Adrenal gland (tissue), 9 donors: ENCODE measurements at regions not wholly inside any gene's neighbourhood (a gene's known extent, or its start where the extent isn't known, plus 50 kb on each side); places are given as distances from the start of the nearest gene placed in this dataset.

ENCODE experiments used
- DNase-seq, 7 donors: peaks; one replicate each; pipeline ENCODE4 v3.0.0-alpha.2; 2019 to 2020
- H3K27ac ChIP-seq, 5 donors: fragments of 200-600 bp; sonication (generic) in 4 of 5; 1 replicate in 3 of 5; 2 replicates in 2 of 5; pipeline versions ENCODE4 v1.5.1 to v1.8.0; 2016 to 2020; ENCODE audit warnings: mild to moderate bottlenecking in 1 of 5
- H3K27me3 ChIP-seq: fragments of 200-600 bp; 2 replicates; pipeline ENCODE4 v1.8.0; 2021
- H3K36me3 ChIP-seq, 2 donors: fragments of 200-600 bp; replicated peaks in 1 of 2; 1 replicate in 1 of 2; 2 replicates in 1 of 2; pipeline versions ENCODE4 v1.5.1 to v1.8.0; 2018 to 2022
- H3K4me1 ChIP-seq, 2 donors: fragments of 200-600 bp; replicated peaks in 1 of 2; 1 replicate in 1 of 2; 2 replicates in 1 of 2; pipeline versions ENCODE4 v1.5.1 to v1.8.0; 2018 to 2021
- H3K4me3 ChIP-seq, 4 donors: fragments of 200-600 bp; sonication (generic) in 3 of 4; one replicate each; pipeline ENCODE4 v1.5.1; 2016 to 2018
- H3K9me3 ChIP-seq, 3 donors: fragments of 200-600 bp; sonication (generic) in 1 of 3; replicated peaks in 1 of 3; 1 replicate in 2 of 3; 2 replicates in 1 of 3; pipeline versions ENCODE4 v1.5.1 to v1.8.0; 2016 to 2021
- POLR2A ChIP-seq, 2 donors: fragments of 450-650 bp; IDR thresholded peaks; one replicate each; pipeline ENCODE4 v1.6.1; 2017; ENCODE audit warnings: antibody characterized with exemption in 2 of 2, mild to moderate bottlenecking in 2 of 2, moderate library complexity in 1 of 2
- WGBS, 4 donors: extraction: QIAGEN DNeasy Blood & Tissue Kit in 2 of 4; methylation state at CpG; one replicate each; pipeline versions ENCODE4 v1.1.5 to v1.1.7; 2013 to 2017; 5-methylcytosine and 5-hydroxymethylcytosine counted together
- intact Hi-C, 2 donors: fragments of 100-400 bp; cut with DNase I; formaldehyde crosslinking; loops; one replicate each; pipeline versions ENCODE4 v1.14.1 to v1.15.0; 2022 to 2023
- TF ChIP-seq, protein P1 (sequence below), 6 experiments: fragments of 450-650 bp in 4 of 6; fragments of 200-600 bp in 2 of 6; sonication (generic) in 1 of 6; IDR thresholded peaks; 1 replicate in 5 of 6; 2 replicates in 1 of 6; pipeline versions ENCODE4 v1.5.1 to v1.8.0; 2016 to 2021; ENCODE audit warnings: antibody characterized with exemption in 6 of 6, mild to moderate bottlenecking in 2 of 6, moderate library complexity in 1 of 6
- donor health status: healthy with polysubstance abuse.
- donor health status: Bipolar disorder and iron deficiency.
- donor health status: DM: yes; HTN: yes; CAD: no.
- donor health status: DM: no; HTN: no; CAD: no.
- donor health status: DM: no; HTN: no; CAD: no.

DNA sequence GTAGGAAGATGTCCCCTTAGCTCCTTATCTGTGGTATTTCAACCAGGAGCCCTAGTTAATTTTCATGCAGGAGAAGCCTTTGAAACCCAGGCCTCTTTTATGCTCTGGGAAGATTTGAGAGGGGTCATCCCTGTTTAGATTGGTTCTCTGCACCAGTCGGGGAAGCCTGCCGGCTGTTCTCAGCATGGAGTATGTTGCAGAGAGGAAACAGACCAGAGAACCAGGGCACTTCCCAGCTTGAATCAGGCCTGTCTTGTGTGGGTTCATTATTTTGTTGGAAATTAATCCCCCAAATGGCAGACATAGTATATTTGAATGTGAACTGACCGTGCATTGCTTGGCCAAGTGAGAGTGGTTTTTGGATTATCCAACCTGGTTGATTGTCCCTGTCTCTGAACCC, 1082.1 kb upstream of the RBFOX1 start:
- H3K27ac ChIP-seq: no peak overlapping the region
- no peaks in the 10 kb centered on the region for H3K27me3 ChIP-seq
- no peaks in the 10 kb centered on the region for H3K36me3 ChIP-seq
- H3K4me3 ChIP-seq: no peak overlapping the region
- H3K4me1 ChIP-seq: no peaks in the 10 kb centered on the region
- H3K9me3 ChIP-seq: no peaks in the 10 kb centered on the region
- WGBS, 4 donors: 54 to 69% (median 65%) methylated on average over 3 of the region's 3 CpGs
- intact Hi-C loops: no loop called here
- DNase-seq: no peak
- TF ChIP-seq, protein P1, sequence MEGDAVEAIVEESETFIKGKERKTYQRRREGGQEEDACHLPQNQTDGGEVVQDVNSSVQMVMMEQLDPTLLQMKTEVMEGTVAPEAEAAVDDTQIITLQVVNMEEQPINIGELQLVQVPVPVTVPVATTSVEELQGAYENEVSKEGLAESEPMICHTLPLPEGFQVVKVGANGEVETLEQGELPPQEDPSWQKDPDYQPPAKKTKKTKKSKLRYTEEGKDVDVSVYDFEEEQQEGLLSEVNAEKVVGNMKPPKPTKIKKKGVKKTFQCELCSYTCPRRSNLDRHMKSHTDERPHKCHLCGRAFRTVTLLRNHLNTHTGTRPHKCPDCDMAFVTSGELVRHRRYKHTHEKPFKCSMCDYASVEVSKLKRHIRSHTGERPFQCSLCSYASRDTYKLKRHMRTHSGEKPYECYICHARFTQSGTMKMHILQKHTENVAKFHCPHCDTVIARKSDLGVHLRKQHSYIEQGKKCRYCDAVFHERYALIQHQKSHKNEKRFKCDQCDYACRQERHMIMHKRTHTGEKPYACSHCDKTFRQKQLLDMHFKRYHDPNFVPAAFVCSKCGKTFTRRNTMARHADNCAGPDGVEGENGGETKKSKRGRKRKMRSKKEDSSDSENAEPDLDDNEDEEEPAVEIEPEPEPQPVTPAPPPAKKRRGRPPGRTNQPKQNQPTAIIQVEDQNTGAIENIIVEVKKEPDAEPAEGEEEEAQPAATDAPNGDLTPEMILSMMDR (IDR thresholded peaks at IDR 0.05): no peak
- no peak for TF ChIP-seq POLR2A (IDR thresholded peaks at IDR 0.05)

DNA sequence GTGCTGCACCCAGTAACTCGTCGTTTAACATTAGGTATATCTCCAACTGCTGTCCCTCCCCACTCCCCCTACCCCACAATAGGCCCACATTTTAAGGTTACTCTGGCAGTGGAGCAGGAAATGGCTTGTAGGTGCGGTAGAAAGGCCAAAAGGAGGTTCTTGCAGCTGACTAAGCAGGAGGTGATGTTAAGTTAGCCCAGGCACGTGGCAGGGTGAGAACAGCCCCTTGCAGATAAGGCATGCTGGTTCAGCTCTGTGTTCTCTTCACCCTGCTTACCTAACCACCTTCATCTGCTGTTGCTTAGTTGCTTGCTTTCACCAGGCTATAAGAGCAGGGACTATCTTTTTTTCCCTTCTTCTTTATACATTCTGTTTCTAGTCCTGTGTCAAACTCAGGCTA, 1082.8 kb upstream of the RBFOX1 start:
- no peak overlapping the region for H3K4me3 ChIP-seq
- DNase-seq: no peak
- H3K36me3 ChIP-seq: no peaks in the 10 kb centered on the region
- intact Hi-C loops: no loop called here
- 43 to 65% (median 51%) methylated on average over 4 of the region's 4 CpGs for WGBS, 4 donors
- no peak for TF ChIP-seq POLR2A (IDR thresholded peaks at IDR 0.05)
- TF ChIP-seq, protein P1 (IDR thresholded peaks at IDR 0.05): no peak
- H3K27ac ChIP-seq: no peak overlapping the region
- no peaks in the 10 kb centered on the region for H3K9me3 ChIP-seq
- no peaks in the 10 kb centered on the region for H3K27me3 ChIP-seq
- H3K4me1 ChIP-seq: no peaks in the 10 kb centered on the region

DNA sequence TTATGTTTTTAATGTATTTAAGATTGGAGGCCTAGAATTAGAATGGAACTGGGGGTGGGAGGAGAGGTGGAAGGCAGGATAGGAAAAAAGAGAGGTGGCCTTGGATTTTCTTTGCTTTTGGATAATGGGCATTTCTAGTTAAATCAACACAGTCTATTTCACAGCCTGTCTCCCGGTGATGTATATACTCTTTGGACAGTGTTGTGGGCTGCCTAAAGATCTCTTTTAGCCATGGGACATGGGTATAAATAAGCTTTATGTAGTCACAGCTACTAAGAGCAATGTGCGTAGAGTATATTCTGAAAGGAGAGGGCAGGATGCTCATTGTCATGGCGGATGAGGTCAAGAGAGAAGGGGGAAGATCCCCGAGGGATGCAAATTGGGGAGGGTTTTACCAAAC, 1084.4 kb upstream of the RBFOX1 start:
- no peaks in the 10 kb centered on the region for H3K9me3 ChIP-seq
- no peak overlapping the region for H3K4me3 ChIP-seq
- 55 to 73% (median 67%) methylated on average over 4 of the region's 4 CpGs for WGBS, 4 donors
- H3K27me3 ChIP-seq: no peaks in the 10 kb centered on the region
- intact Hi-C loops: no loop called here
- no peak overlapping the region for H3K27ac ChIP-seq
- H3K36me3 ChIP-seq: no peaks in the 10 kb centered on the region
- TF ChIP-seq, protein P1 (IDR thresholded peaks at IDR 0.05): no peak
- no peak for TF ChIP-seq POLR2A (IDR thresholded peaks at IDR 0.05)
- no peaks in the 10 kb centered on the region for H3K4me1 ChIP-seq
- no peak for DNase-seq

DNA sequence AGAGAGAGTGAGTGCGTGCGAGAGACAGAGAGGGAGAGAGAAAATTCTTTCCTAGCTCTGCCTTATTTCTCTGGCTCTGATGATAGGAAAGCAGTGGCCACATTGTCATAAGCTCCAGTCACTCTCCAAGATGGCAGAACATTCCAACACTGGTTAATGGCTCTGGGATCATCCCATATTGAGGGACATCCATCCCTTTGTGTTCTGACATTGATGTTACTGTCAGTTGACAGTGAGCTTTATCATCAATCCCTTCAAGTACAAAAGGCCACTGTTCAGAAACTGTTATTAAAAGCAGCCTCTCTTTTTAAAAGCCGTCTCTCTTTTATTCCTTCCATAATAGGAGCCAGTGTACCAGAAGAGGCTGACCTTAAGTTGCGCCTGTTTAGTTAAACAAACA, 1084.9 kb upstream of the RBFOX1 start:
- no peak for DNase-seq
- TF ChIP-seq, protein P1 (IDR thresholded peaks at IDR 0.05): no peak
- TF ChIP-seq POLR2A (IDR thresholded peaks at IDR 0.05): no peak
- Histone ChIP-seq H3K27me3 (no peaks in the 10 kb centered on the region), H3K27ac (no peak overlapping the region), H3K4me1 (no peaks in the 10 kb centered on the region), H3K36me3 (no peaks in the 10 kb centered on the region), H3K4me3 (no peak overlapping the region), H3K9me3 (no peaks in the 10 kb centered on the region)
- intact Hi-C loops: no loop called here
- WGBS, 4 donors: 78 to 87% (median 80%) methylated on average over 4 of the region's 4 CpGs
